ENCODE measurements at regions not wholly inside any gene's neighbourhood (a gene's known extent, or its start where the extent isn't known, plus 50 kb on each side); places are given as distances from the start of the nearest gene placed in this dataset.

- no peak for DNase-seq
- 15 to 45% (median 31%) methylated on average over 4 of the region's 4 CpGs for whole genome bisulfite sequencing, 5 donors
- Histone ChIP-seq H3K4me1 (peaks cover 11 to 16% (median 12%) of the 10 kb centered on the region in 4 donors), H3K27ac (peak overlapping the region in 2 of 5 donors; percentile 18 to 53), H3K4me3 (no peak overlapping the region), H3K36me3 (no peaks in the 10 kb centered on the region), H3K9me3 (no peaks in the 10 kb centered on the region), H3K27me3 (no peaks in the 10 kb centered on the region)
- TF ChIP-seq CTCF (IDR thresholded peaks at IDR 0.05) (no peak), POLR2A (IDR thresholded peaks at IDR 0.05) (no peak), EP300 (IDR thresholded peaks at IDR 0.05) (no peak), POLR2AphosphoS5 (IDR thresholded peaks at IDR 0.05) (no peak)
- intact Hi-C loops (cut with DNase I; ENCODE audit: low total_unique reads): loop anchor here (10.0 kb wide), 1 partner anchor 217 kb away; no protein-coding TSS in a partner anchor
Measured at GRCh38 chr5:38662090-38662489, 105.6 kb upstream of the LIFR start.

DNA sequence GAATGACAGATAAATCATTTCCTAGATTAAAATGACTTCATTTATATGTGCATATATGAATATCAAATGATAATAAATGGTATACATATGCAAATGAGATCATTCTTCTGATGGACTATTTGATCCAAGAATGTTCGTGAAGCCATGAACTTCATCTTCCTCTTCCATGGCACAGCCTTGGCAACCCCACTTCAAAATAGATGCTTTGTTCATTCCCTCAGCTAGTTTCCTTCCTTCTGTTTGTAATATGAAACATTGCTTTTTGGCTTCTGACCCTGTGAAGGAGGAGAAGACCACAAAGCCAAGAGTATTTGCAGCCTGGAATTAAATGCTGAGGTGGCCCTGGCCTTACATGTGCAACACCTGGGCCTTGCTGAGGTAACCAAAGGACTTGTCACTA, 106.8 kb upstream of the LIFR start:
- no peaks in the 10 kb centered on the region for H3K9me3 ChIP-seq
- no peaks in the 10 kb centered on the region for H3K27me3 ChIP-seq
- no peak overlapping the region for H3K4me3 ChIP-seq
- H3K36me3 ChIP-seq: no peaks in the 10 kb centered on the region
- intact Hi-C loops (cut with DNase I; ENCODE audit: low total_unique reads): loop anchor here (10.0 kb wide), 1 partner anchor 218 kb away; no protein-coding TSS in a partner anchor
- TF ChIP-seq POLR2A (IDR thresholded peaks at IDR 0.05) (no peak), POLR2AphosphoS5 (IDR thresholded peaks at IDR 0.05) (no peak)
- WGBS, 5 donors: 64 to 93% (median 71%) methylated on average over 1 of the region's 1 CpG
- H3K4me1 ChIP-seq: peaks cover 11 to 20% (median 12%) of the 10 kb centered on the region in 4 donors
- no peak overlapping the region for H3K27ac ChIP-seq
- no peak for DNase-seq

GRCh38 chr5:38666668-38667498, 110.4 kb upstream of the LIFR start:
- TF ChIP-seq POLR2AphosphoS5 (IDR thresholded peaks at IDR 0.05): peak in 1 of 3 donors; percentile 86
- peak in 5 of 7 experiments; percentile 52 to 93 (median 75) for TF ChIP-seq CTCF (IDR thresholded peaks at IDR 0.05)
- no peak for TF ChIP-seq EP300 (IDR thresholded peaks at IDR 0.05)
- no peak for TF ChIP-seq POLR2A (IDR thresholded peaks at IDR 0.05)
- 54 to 65% (median 63%) methylated on average over 5 of the region's 5 CpGs for WGBS, 5 donors
- peak; percentile 68 to 72 for DNase-seq
- no peaks in the 10 kb centered on the region for H3K27me3 ChIP-seq
- H3K4me1 ChIP-seq: peaks cover 11 to 18% (median 14%) of the 10 kb centered on the region in 4 donors
- no peak overlapping the region for H3K4me3 ChIP-seq
- H3K36me3 ChIP-seq: no peaks in the 10 kb centered on the region
- intact Hi-C loops (cut with DNase I; ENCODE audit: low total_unique reads): loop anchor here (10.0 kb wide), 1 partner anchor 222 kb away; no protein-coding TSS in a partner anchor
- peak overlapping the region; percentile 38 to 72 (median 52) for H3K27ac ChIP-seq
- H3K9me3 ChIP-seq: no peaks in the 10 kb centered on the region

DNA sequence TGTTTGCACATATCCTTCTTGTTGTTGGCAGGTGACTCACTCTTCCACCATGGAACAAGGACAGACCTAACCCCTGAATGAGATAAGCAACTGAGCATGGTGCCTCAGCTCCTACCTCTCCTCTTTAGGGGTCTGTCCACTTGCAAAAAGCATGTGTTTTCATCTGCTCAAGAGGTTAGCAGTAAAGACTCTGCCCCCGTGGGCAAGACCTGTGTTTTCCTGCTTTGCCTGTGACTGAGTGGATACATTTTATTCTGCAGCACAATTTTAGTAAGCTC, 111.0 kb upstream of the LIFR start:
- intact Hi-C loops (cut with DNase I; ENCODE audit: low total_unique reads): loop anchor here (10.0 kb wide), 1 partner anchor 223 kb away; no protein-coding TSS in a partner anchor
- WGBS, 5 donors: 22 to 56% (median 35%) methylated on average over 1 of the region's 1 CpG
- Histone ChIP-seq H3K9me3 (no peaks in the 10 kb centered on the region), H3K36me3 (no peaks in the 10 kb centered on the region), H3K27me3 (no peaks in the 10 kb centered on the region), H3K4me3 (no peak overlapping the region), H3K4me1 (peaks cover 9 to 13% (median 11%) of the 10 kb centered on the region in 4 donors), H3K27ac (peak overlapping the region in 1 of 5 donors; percentile 18)
- no peak for DNase-seq
- TF ChIP-seq CTCF (IDR thresholded peaks at IDR 0.05) (no peak), POLR2AphosphoS5 (IDR thresholded peaks at IDR 0.05) (no peak), EP300 (IDR thresholded peaks at IDR 0.05) (no peak)
